HG03354 (cell line): ENCODE measurements at regions not wholly inside any gene's neighbourhood (a gene's known extent, or its start where the extent isn't known, plus 50 kb on each side); places are given as distances from the start of the nearest gene placed in this dataset.

Experiments
- ATAC-seq: cut with Tn5 transposase; IDR thresholded peaks from one replicate; pipeline ENCODE4 v1.9.1; 2021; ENCODE audit warnings: mild to moderate bottlenecking; ENCODE audit not compliant: unreplicated experiment, poor library complexity, severe bottlenecking

- no peak for ATAC-seq
Measured at GRCh38 chr10:4692206-4692605, 133.8 kb upstream of the AKR1E2 start.

- ATAC-seq = no peak
Measured at GRCh38 chr10:4691776-4692175, 134.2 kb upstream of the AKR1E2 start.

- no peak for ATAC-seq
Measured at GRCh38 chr10:4691301-4691700, 134.7 kb upstream of the AKR1E2 start.

- ATAC-seq = no peak
Measured at GRCh38 chr10:4688601-4689000, 137.4 kb upstream of the AKR1E2 start.

GRCh38 chr10:4688168-4688567 is 137.8 kb upstream of the AKR1E2 start:
- no peak for ATAC-seq

- no peak for ATAC-seq
Measured at GRCh38 chr10:4687397-4687796, 138.6 kb upstream of the AKR1E2 start.

GRCh38 chr10:4686644-4686996 is 139.4 kb upstream of the AKR1E2 start:
- ATAC-seq = no peak

- ATAC-seq = no peak
Measured at GRCh38 chr10:4685904-4686643, 139.9 kb upstream of the AKR1E2 start.

GRCh38 chr10:4685491-4685890 is 140.5 kb upstream of the AKR1E2 start:
- ATAC-seq = no peak

GRCh38 chr10:4684434-4684833 is 141.6 kb upstream of the AKR1E2 start:
- no peak for ATAC-seq

GRCh38 chr10:4683838-4684237 is 142.2 kb upstream of the AKR1E2 start:
- ATAC-seq = no peak

GRCh38 chr10:4683137-4683536 is 142.9 kb upstream of the AKR1E2 start:
- ATAC-seq = no peak

GRCh38 chr10:4678951-4679671 is 146.9 kb upstream of the AKR1E2 start:
- ATAC-seq = no peak

- ATAC-seq = no peak
Measured at GRCh38 chr10:4678023-4678950, 147.7 kb upstream of the AKR1E2 start.

- ATAC-seq = no peak
Measured at GRCh38 chr10:4677296-4678021, 148.5 kb upstream of the AKR1E2 start.

- ATAC-seq = no peak
Measured at GRCh38 chr10:4676566-4676965, 149.4 kb upstream of the AKR1E2 start.

GRCh38 chr10:4675808-4676207 is 150.2 kb upstream of the AKR1E2 start:
- no peak for ATAC-seq

GRCh38 chr10:4673279-4674040 is 152.5 kb upstream of the AKR1E2 start:
- no peak for ATAC-seq

GRCh38 chr10:4672201-4672600 is 153.8 kb upstream of the AKR1E2 start:
- no peak for ATAC-seq
